ENCODE measurements at regions not wholly inside any gene's neighbourhood (a gene's known extent, or its start where the extent isn't known, plus 50 kb on each side); places are given as distances from the start of the nearest gene placed in this dataset.

DNA sequence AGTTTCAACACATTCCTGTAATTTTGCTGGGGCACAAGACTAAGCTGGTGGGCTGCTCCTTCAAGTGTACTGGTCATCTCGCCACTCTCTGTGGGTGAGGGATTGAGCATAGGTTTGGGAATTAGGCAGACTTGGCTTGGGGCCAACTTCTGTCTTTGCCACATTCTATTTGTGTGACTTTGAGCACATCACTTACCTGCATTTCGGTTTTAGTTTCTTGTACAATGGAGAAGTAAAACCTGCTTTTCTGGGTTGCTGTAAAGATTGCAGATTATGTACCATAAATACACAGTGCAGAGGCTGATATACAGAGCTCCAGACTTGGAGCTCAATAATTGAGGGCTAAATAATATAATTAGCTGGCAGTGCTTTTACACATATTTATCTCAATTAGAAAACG lies 162.1 kb downstream of the C3orf38 start:
- Histone ChIP-seq H2AFZ (ENCODE audit: insufficient read depth, low read length, poor library complexity) (no peak overlapping the region), H4K91ac (ENCODE audit: low read depth, low read length) (no peak overlapping the region), H3K18ac (ENCODE audit: low read length) (no peak overlapping the region), H2BK5ac (ENCODE audit: low read depth, low read length, poor library complexity) (no peak overlapping the region), H3K23ac (ENCODE audit: low read length) (no peak overlapping the region), H3K14ac (ENCODE audit: low read length) (no peak overlapping the region), H3K9me3 (ENCODE audit: insufficient read depth, low read depth, low read length) (no peaks in the 10 kb centered on the region), H3K4me3 (ENCODE audit: low read depth, low read length) (no peak overlapping the region), H2BK120ac (ENCODE audit: insufficient read depth, low read length, poor library complexity) (no peak overlapping the region), H3K4ac (ENCODE audit: low read depth, low read length) (no peak overlapping the region), H3K27me3 (ENCODE audit: insufficient read depth, low read length) (no peaks in the 10 kb centered on the region), H4K8ac (ENCODE audit: low read depth, low read length) (no peak overlapping the region), H2BK12ac (ENCODE audit: low read length) (no peak overlapping the region), H3K79me1 (ENCODE audit: low read length) (no peaks in the 10 kb centered on the region), H3K4me2 (ENCODE audit: low read length) (no peak overlapping the region), H3K36me3 (ENCODE audit: control insufficient read depth in 1 of 2, insufficient read depth in 2 of 2, low read length in 2 of 2) (no peaks in the 10 kb centered on the region), H4K12ac (ENCODE audit: low read depth, low read length) (no peak overlapping the region), H3K27ac (ENCODE audit: low read depth, low read length) (no peak overlapping the region), H3K9ac (ENCODE audit: low read length) (no peak overlapping the region), H3K4me1 (ENCODE audit: control insufficient read depth in 1 of 2, insufficient read depth in 2 of 2, low read length in 2 of 2) (peaks cover 0 to 2% of the 10 kb centered on the region in 2 experiments), H2AK5ac (ENCODE audit: low read length) (no peak overlapping the region), H3K79me2 (ENCODE audit: control insufficient read depth, insufficient read depth, low read length, poor library complexity) (no peaks in the 10 kb centered on the region)
- no CpG with 5 or more reads among the region's 3 CpGs for WGBS (ENCODE audit: extremely low coverage, insufficient coverage, insufficient read length)
- DNase-seq = no peak

- peaks cover 0 to 2% of the 10 kb centered on the region in 2 experiments for H3K4me1 ChIP-seq (ENCODE audit: control insufficient read depth in 1 of 2, insufficient read depth in 2 of 2, low read length in 2 of 2)
- no peaks in the 10 kb centered on the region for H3K27me3 ChIP-seq (ENCODE audit: insufficient read depth, low read length)
- H4K12ac ChIP-seq (ENCODE audit: low read depth, low read length) = no peak overlapping the region
- no peak overlapping the region for H3K23ac ChIP-seq (ENCODE audit: low read length)
- no peak overlapping the region for H2BK12ac ChIP-seq (ENCODE audit: low read length)
- no peak overlapping the region for H3K4ac ChIP-seq (ENCODE audit: low read depth, low read length)
- no peak overlapping the region for H3K14ac ChIP-seq (ENCODE audit: low read length)
- peaks cover under 1% of the 10 kb centered on the region for H3K9me3 ChIP-seq (ENCODE audit: insufficient read depth, low read depth, low read length)
- no peak overlapping the region for H2BK5ac ChIP-seq (ENCODE audit: low read depth, low read length, poor library complexity)
- WGBS (ENCODE audit: extremely low coverage, insufficient coverage, insufficient read length) = no CpG with 5 or more reads among the region's 2 CpGs
- H2AK5ac ChIP-seq (ENCODE audit: low read length) = no peak overlapping the region
- no peaks in the 10 kb centered on the region for H3K36me3 ChIP-seq (ENCODE audit: control insufficient read depth in 1 of 2, insufficient read depth in 2 of 2, low read length in 2 of 2)
- H3K27ac ChIP-seq (ENCODE audit: low read depth, low read length) = no peak overlapping the region
- no peaks in the 10 kb centered on the region for H3K79me1 ChIP-seq (ENCODE audit: low read length)
- no peak overlapping the region for H2BK120ac ChIP-seq (ENCODE audit: insufficient read depth, low read length, poor library complexity)
- DNase-seq = no peak
- no peak overlapping the region for H3K4me3 ChIP-seq (ENCODE audit: low read depth, low read length)
- H3K79me2 ChIP-seq (ENCODE audit: control insufficient read depth, insufficient read depth, low read length, poor library complexity) = no peaks in the 10 kb centered on the region
- no peak overlapping the region for H3K4me2 ChIP-seq (ENCODE audit: low read length)
- no peak overlapping the region for H4K91ac ChIP-seq (ENCODE audit: low read depth, low read length)
- H3K18ac ChIP-seq (ENCODE audit: low read length) = no peak overlapping the region
- H3K9ac ChIP-seq (ENCODE audit: low read length) = no peak overlapping the region
- H2AFZ ChIP-seq (ENCODE audit: insufficient read depth, low read length, poor library complexity) = no peak overlapping the region
- H4K8ac ChIP-seq (ENCODE audit: low read depth, low read length) = no peak overlapping the region
Observed at GRCh38 chr3:88312256-88312655, 162.5 kb downstream of the C3orf38 start.

GRCh38 chr3:88318067-88318466 lies 168.3 kb downstream of the C3orf38 start:
- no peaks in the 10 kb centered on the region for H3K27me3 ChIP-seq (ENCODE audit: insufficient read depth, low read length)
- no peak overlapping the region for H2BK12ac ChIP-seq (ENCODE audit: low read length)
- no peaks in the 10 kb centered on the region for H3K4me1 ChIP-seq (ENCODE audit: control insufficient read depth in 1 of 2, insufficient read depth in 2 of 2, low read length in 2 of 2)
- no peak overlapping the region for H3K18ac ChIP-seq (ENCODE audit: low read length)
- H2BK5ac ChIP-seq (ENCODE audit: low read depth, low read length, poor library complexity) = no peak overlapping the region
- H2AK5ac ChIP-seq (ENCODE audit: low read length) = no peak overlapping the region
- peaks cover 5% of the 10 kb centered on the region for H3K9me3 ChIP-seq (ENCODE audit: insufficient read depth, low read depth, low read length)
- no peak overlapping the region for H3K9ac ChIP-seq (ENCODE audit: low read length)
- H3K14ac ChIP-seq (ENCODE audit: low read length) = no peak overlapping the region
- no peak overlapping the region for H3K23ac ChIP-seq (ENCODE audit: low read length)
- H3K79me1 ChIP-seq (ENCODE audit: low read length) = no peaks in the 10 kb centered on the region
- no peak for DNase-seq
- no peak overlapping the region for H3K4me3 ChIP-seq (ENCODE audit: low read depth, low read length)
- H3K79me2 ChIP-seq (ENCODE audit: control insufficient read depth, insufficient read depth, low read length, poor library complexity) = no peaks in the 10 kb centered on the region
- H4K8ac ChIP-seq (ENCODE audit: low read depth, low read length) = no peak overlapping the region
- H2AFZ ChIP-seq (ENCODE audit: insufficient read depth, low read length, poor library complexity) = no peak overlapping the region
- H4K12ac ChIP-seq (ENCODE audit: low read depth, low read length) = no peak overlapping the region
- H4K91ac ChIP-seq (ENCODE audit: low read depth, low read length) = no peak overlapping the region
- no peak overlapping the region for H3K27ac ChIP-seq (ENCODE audit: low read depth, low read length)
- no peak overlapping the region for H2BK120ac ChIP-seq (ENCODE audit: insufficient read depth, low read length, poor library complexity)
- WGBS (ENCODE audit: extremely low coverage, insufficient coverage, insufficient read length) = no CpG with 5 or more reads among the region's 3 CpGs
- no peak overlapping the region for H3K4ac ChIP-seq (ENCODE audit: low read depth, low read length)
- no peak overlapping the region for H3K4me2 ChIP-seq (ENCODE audit: low read length)
- H3K36me3 ChIP-seq (ENCODE audit: control insufficient read depth in 1 of 2, insufficient read depth in 2 of 2, low read length in 2 of 2) = no peaks in the 10 kb centered on the region

- Histone ChIP-seq H3K4me3 (ENCODE audit: low read depth, low read length) (no peak overlapping the region), H2AK5ac (ENCODE audit: low read length) (no peak overlapping the region), H3K4me1 (ENCODE audit: control insufficient read depth in 1 of 2, insufficient read depth in 2 of 2, low read length in 2 of 2) (no peaks in the 10 kb centered on the region), H2BK5ac (ENCODE audit: low read depth, low read length, poor library complexity) (no peak overlapping the region), H3K4me2 (ENCODE audit: low read length) (no peak overlapping the region), H3K14ac (ENCODE audit: low read length) (no peak overlapping the region), H3K4ac (ENCODE audit: low read depth, low read length) (no peak overlapping the region), H4K12ac (ENCODE audit: low read depth, low read length) (no peak overlapping the region), H2AFZ (ENCODE audit: insufficient read depth, low read length, poor library complexity) (no peak overlapping the region), H3K36me3 (ENCODE audit: control insufficient read depth in 1 of 2, insufficient read depth in 2 of 2, low read length in 2 of 2) (no peaks in the 10 kb centered on the region), H2BK120ac (ENCODE audit: insufficient read depth, low read length, poor library complexity) (no peak overlapping the region), H3K9ac (ENCODE audit: low read length) (peak overlapping the region; percentile 22), H2BK12ac (ENCODE audit: low read length) (no peak overlapping the region), H4K91ac (ENCODE audit: low read depth, low read length) (no peak overlapping the region), H3K23ac (ENCODE audit: low read length) (no peak overlapping the region), H3K79me1 (ENCODE audit: low read length) (no peaks in the 10 kb centered on the region), H3K79me2 (ENCODE audit: control insufficient read depth, insufficient read depth, low read length, poor library complexity) (no peaks in the 10 kb centered on the region), H3K9me3 (ENCODE audit: insufficient read depth, low read depth, low read length) (peaks cover 5% of the 10 kb centered on the region), H4K8ac (ENCODE audit: low read depth, low read length) (no peak overlapping the region), H3K27ac (ENCODE audit: low read depth, low read length) (no peak overlapping the region), H3K18ac (ENCODE audit: low read length) (no peak overlapping the region), H3K27me3 (ENCODE audit: insufficient read depth, low read length) (no peaks in the 10 kb centered on the region)
- WGBS (ENCODE audit: extremely low coverage, insufficient coverage, insufficient read length) = no CpG with 5 or more reads among the region's 3 CpGs
- no peak for DNase-seq
Observed at GRCh38 chr3:88321363-88322050, 171.7 kb downstream of the C3orf38 start.

All from trophoblast cell (in vitro differentiated cells and primary cell).